ENCODE measurements at regions not wholly inside any gene's neighbourhood (a gene's known extent, or its start where the extent isn't known, plus 50 kb on each side); places are given as distances from the start of the nearest gene placed in this dataset.

DNA sequence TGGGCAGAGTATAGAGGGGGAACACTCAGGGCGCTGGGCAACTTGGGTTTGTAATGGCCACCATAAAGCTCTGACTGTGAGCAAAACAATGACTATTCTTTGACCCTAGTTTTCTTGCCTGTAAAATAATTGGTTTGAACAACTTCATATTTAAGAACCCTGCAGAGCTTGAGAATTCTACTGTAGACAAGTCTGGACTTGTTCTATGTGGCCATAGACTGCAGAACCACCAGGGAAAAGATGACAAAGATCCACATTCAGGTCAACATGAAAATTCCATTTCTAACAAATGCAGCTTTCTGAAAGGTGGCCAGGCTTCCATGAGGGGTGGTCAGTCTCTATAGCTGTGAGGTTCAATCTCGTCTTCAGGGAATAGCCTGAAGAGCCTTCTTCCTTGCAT lies 239.4 kb upstream of the LRRN1 start:
- no peak for DNase-seq

DNA sequence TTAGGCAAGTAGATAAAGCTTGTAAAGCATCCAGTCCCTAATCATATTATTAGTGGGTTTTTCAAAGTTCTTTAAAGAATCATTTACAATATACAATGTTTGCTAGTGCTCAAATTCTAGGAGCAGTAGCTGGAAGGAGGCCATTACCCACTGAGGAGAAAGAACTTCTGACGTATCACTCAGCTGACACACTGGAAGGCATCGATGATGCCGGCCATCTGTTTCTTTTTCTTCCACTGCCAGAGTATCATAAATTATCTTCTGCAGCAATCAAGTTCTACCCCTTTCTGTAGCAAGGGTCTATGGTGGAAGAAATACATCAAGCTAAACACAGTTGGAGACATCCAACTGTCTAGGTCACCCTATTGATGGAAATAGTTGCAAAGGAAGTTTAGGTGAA lies 243.2 kb upstream of the LRRN1 start:
- DNase-seq, result no peak

DNA sequence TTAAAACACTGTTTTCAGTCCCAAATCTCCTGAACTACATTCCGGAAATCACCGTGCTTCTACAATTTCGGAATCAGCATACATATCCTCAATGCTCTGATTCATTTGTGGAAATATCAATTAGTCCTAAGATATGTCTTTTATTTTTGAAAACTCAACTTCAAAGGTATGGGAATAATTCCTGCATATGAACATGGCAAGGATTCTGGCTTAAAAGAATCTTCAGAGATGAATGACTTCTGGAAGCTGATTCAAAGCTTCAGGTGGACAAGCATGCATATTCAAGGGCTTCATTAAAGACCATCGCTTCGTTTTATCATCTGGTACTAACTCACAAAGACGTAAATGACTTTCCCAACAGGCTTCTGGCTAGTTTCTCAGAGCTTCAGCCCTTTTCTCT lies 246.0 kb upstream of the LRRN1 start:
- no peak for DNase-seq

DNA sequence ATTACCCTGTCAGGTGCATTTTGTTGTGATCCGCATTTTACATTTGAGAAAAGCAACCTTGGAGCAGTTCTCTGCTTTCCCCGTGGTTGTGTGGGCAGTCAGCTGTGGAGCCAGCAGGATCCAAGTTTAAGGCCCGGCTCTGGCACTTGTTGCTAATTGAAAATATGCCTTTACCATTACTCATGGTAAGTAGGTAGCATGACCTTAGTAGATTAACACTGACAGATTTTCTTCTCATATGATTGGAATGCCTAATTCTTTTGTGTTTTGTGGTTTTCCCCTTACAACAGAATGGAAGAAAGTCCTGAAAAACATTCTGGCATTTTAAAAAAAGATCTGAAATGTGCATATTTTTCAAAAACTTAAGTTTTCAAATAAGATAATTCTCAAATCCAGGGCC lies 246.5 kb upstream of the LRRN1 start:
- DNase-seq, result no peak

DNA sequence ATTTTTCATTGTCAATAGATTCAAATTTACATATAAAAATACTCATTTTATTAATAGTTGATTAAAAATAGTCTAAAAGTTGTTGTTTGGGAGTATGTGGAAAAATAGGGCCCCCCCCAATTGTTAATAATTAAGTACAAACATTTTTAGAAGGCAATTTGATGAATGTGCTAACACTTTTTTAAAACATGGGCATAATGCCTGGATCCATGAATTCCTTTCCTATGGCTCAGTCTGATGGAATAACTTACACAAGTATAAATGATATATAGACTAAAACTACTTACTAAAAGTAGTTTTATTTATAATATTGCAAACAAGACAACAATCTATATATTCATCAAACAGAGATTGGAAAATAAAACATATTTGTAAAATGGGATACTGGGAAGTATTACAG lies 247.2 kb upstream of the LRRN1 start:
- no peak for DNase-seq

DNA sequence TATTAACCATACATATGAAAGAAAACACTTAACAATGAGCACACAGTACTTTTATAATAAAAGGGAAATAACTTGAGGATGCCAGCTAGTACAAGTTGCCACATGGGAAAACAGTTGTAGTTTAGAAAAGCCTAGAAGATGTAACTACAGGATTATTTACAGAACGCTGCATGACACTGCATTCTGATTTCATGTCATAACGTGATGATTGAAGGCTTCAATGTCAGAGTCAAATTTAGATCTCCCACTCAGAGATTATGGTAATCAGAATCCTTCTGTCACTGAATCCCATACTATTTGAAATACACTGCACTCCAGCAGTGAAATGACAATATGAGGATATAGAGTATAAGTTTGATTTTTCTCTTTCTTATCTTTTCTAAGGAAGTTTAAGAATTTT lies 253.9 kb upstream of the LRRN1 start:
- DNase-seq, result no peak

DNA sequence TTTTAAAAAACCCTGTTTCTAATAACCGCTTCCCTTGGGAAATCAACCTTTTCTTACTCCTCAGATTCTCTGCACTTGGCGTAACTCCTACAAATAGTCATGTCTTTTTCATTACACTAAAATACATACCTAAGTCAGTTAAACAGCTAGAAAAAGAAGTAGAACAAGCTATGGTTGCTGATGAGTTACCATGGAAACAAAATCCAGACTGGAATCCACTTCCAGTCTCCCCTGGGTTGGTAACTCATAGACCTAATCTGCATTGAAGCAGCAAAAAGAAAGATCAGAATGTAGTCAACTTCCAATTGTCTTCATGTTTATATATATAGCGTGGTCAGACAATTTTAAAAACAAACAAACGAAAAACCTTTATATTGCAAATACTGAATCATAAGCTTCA lies 260.8 kb upstream of the LRRN1 start:
- DNase-seq, result no peak

DNA sequence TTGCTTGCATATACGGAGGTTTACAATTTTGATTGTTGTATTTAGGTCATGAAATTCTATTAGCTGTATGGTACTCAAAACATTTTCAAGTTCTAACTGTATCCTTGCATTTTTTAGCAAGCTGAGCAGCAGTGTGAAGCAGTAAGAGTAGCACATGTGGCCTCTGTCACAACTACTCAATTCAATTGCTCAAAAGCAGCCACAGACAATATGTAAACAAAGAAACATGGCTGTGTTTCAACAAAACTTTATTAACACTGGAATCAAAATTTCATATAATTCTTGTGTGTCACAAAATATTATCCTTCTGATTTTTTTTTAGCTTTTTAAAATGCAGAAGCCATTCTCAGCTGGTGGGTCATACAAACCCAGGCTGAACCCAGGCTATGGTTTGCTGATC lies 266.7 kb upstream of the LRRN1 start:
- no peak for DNase-seq

DNA sequence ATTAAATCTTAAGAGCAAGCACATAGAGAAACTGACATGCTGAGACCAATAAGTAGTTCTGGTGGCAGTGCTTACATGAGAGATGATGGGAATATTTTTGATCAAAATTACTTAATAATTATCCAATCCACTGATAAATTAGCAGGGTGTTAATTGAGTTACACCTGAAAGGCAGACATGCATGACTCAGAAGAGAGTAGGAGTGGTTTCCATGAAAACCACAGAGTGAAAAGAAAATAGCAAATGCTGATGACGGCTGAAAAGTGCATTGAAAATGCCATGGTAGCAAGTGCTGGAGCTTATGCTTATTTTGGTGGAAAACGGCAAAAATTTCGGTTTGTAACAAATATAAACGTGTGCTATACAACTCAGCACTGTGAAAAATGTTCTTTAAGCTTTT lies 267.8 kb upstream of the LRRN1 start:
- DNase-seq, result no peak

DNA sequence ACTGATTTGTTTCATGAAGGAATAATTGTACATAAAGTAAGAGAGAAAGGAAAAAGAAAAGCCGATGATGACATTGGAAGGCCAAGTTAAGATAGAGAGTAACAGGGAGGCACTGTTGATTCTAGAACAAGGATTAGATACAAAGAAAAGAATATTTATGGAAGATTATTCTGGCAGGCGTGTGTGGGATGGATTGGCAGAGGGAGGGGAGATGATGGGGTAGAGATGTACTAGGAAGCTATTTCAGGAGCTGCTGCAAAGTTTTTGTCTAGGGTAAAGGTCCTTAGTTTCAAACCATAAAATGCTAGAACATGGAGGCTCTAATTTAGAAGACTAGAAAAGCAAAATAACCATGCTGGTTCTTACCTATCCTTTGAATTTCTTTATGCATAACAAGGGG lies 280.0 kb upstream of the LRRN1 start:
- no peak for DNase-seq

DNA sequence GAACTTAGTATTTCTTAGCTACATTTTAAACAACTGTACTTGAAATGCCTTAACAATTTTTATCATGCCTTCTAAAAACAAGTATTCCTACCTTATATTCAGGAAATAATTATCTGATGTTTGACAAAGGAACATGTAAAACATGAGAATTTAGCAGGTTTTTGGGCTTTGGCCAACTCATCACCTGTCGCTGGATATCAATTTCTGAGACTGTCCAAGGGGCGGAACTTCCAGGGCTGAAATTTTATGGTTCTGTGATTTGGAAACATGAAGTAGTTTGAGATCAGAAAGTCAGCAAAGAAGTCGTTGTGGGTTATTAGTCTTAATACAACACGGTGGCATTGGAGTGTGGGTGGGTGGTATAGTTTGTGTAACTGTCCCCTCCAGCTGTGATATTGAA lies 282.2 kb upstream of the LRRN1 start:
- DNase-seq, result no peak

DNA sequence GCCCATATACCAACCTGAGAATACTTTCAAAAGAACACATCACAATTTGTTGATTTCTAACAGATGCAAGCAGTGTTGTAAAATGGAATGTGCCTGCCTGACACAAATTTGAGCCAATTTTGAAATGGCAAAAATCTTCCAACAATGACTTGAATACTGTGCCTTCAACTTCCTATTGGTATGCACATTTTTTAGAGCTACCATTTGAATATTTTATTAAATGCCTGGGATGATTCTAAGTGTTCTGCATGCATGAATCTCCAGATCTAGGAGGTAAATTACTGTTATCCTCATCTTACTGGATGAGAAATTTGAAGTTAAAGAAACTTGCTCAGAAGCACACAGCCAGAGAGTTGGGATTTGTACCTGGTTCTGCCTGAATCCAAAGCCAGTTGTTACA lies 282.8 kb upstream of the LRRN1 start:
- DNase-seq, result no peak

DNA sequence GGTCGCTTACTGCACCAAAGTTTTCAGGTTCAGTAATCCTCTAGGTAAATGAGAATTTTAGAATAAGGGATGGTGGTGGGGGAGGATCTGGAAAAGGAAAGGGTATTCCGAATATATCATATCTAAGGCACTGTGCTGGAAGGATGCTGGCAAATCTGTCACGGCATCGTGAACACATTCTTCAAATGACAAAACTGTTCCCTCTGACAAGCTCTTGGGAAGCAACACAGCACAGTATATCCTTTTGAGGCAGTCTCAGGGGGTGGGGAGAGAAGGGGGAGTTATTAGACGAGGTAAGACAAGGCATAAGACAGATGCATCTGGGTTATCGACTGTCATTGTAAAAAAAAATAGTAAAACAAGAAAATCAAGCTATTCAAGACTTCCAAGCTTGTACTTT lies 289.6 kb upstream of the LRRN1 start:
- no peak for DNase-seq

DNA sequence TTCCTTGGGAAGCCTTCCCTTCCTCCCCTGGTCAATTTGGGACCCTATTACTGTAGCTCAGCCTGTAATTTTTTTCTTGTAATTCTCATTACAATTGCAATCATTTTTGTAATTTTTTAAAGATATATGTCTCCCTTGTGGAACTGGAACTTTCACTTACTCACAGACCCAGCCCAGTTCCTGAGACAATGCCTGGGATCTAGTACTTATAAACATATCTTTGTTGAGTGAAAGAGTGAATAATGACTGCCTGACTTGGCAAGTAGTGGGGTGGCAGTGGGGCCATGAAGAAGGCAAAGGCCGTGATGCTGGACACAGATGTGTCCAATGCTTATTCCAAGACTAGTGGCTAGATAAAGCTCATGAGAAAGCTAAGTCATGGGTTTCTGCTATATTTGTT lies 294.5 kb upstream of the LRRN1 start:
- no peak for DNase-seq

DNA sequence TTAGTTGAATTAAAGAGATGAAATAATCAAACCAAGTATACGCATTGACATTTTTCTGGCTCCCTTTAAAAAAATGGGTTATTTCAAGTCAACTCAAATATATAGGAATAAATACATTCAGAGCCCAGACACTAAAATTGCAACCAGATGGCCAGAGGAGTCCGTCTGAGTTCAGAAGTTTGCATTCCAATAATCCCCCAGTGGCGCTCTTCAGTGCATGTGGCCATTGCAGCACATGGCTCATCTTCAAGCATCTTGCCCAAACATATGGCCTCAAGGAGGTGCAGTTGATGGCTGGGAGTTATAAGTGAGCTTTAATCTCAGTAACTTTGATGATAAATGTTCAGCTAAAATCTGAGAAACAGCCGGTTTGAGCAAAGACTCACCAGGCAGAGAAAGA lies 295.8 kb upstream of the LRRN1 start:
- no peak for DNase-seq

DNA sequence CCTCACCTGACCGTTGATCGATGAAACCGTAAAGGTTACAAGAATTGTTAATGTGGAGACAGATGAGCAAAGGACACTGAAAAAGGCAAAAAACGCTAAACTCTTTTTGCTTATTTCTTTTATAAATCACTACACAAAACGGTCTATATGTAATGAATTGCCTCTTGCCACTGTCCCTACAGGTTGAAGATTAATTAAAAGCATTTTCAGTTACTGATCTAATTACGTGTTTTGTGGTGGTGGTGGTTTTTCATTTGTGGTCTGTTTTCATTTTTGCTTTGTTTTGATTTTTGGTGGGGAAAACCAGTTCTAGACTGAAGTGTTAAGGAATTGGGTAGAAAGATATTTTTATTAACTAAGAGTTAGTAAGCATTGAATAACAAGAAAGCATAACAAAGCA lies 299.2 kb upstream of the LRRN1 start:
- no peak for DNase-seq

DNA sequence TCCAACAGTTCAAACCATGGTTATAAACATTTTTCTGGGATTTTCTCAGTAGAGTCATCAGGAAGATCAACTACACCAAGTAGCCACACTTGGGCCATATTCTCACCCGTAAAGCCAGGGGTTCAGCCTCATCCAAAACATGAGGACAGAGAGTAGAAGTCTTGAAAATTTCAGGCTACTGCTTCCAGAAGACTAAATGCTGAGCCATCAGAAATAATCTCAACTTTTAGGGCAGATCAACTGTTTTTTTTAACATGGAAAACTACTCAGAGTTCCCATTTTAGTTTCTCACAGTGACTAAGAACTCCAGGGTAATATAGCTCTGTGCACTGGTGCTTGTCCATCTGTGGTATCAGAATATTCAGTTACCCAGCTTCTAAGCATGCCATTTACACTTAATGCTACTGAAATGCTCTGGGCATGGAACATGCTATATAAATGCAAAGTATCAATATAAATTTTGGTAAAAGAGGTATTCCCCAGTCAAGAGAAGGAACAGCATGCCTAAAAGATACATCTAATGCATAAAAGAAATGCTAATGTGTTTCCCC lies 300.1 kb upstream of the LRRN1 start:
- no peak for DNase-seq

DNA sequence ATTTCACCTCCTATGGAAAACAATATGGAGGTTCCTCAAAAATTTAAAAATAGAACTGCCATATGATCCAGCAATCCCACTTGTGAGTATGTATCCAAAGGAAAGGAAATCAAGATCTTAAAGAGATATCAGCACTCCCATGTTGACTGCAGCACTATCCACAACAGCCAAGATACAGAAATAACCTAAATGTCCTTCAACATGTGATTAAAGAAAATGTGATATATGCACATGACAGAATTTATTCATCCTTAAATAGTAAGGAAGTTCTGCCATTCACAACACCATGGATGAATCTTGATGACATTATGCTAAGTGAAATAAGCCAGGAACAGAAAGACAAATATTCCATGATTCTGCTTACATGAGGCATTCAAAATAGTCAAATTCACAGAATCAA lies 303.6 kb upstream of the LRRN1 start:
- no peak for DNase-seq

DNA sequence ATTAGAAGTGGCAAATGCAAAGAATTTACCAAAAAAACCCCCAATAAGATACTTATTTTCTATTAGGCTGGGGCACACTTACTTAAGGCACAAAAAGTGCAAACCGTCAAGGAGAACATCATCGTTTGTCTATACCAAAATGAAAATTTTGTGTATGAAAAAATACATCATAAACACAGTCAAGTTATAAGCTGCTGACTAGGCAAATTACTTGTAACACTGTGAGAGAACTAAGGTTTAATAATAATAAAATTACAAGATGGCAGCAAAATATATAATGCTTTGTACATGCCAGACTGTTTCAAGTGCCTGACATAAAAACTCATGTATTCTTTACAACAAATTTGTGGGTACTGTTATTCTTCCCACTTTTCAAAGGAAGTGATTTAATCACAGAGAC lies 297.2 kb upstream of the CRBN start:
- no peak for DNase-seq

DNA sequence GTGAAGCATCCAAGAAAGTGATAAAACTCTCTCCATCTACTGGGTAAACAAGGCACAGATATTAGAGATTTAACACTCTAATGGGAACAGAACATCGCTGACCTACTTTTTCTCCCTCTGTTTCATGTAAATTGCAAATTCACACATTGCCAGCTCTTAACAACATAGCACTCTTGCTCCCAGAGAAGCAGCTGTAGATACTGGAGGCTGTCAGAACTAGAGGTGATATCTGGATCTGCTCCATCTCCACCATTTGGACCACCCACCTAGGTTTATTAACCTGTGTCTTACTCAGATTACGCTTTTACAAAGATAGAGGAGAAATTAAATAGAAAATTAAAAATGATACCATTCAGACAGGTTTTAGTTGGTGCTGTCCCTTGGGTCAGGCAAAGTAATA lies 289.1 kb upstream of the CRBN start:
- DNase-seq, result no peak

DNA sequence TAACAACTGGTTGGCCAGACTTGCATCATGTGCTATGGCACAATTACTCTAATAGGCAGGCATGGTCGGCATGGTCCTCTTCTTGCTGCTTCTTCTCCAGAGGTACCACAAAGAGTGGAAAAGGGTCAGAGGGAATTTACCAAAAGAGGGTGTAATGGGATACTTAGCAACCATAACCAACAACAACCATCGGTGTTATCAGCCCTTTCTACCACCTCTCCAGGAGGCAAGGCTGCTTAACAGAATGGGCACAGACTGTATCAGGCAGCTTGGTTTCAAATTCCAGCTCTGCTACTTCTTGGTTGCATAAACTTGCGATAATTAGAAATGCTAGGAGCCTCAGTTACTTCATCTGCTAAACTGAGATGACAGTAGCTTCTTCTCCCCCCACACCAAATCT lies 284.6 kb upstream of the CRBN start:
- no peak for DNase-seq

DNA sequence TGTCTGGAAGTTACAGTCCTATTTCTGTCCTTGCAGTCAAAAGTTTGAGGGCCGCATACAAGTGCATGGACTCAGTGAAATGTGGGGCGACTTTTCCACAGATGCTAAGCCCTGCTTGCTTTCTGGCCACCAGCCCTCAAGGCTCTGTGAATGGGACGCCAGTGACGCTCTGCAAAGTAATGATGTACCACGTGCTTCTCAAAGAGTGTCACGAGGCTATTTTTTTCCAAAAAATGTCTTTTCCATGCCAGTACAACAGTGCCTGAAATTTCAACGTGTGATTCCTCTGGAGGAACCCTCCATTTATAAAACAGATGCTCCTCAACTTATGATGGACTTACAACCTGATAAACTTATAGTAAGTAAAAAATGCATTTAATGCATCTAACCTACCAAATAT lies 281.8 kb upstream of the CRBN start:
- no peak for DNase-seq

DNA sequence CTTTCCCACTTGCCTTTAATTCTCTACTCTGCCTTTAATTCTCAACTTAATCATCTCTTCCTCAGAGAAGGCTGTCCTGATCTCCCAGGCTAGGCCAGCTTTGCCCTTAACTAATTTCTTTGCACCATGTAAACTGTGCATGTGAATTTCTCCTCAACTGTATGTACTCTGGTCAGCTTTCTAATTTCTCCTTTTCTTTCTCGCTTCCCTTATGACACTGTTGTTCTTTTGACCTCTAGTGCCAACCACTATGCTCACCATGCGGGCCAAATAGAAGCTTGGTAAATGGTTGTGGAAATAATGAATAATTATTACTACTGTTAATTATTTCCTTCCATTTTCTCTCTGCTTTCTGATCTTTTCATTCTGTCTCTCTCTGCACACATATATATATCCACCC lies 269.0 kb upstream of the CRBN start:
- no peak for DNase-seq

DNA sequence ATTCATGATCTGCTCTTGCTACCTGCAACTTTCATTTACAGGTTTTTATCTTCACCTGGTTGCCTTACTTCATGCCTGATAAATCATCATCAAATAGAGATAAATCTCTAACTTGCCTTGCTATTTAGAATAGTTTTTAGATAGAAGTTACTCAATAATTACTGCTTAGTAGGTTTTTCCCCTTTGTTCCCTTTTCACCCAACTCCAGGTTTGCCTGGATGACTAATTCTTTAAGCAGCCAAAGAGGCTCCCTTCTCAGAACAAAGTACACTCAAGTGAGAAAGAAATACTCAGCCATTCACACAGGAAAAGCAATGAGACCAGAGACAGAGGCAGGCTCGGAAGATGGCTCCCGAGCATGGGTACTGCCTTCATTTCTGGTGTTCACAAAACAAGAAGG lies 268.1 kb upstream of the CRBN start:
- no peak for DNase-seq

DNA sequence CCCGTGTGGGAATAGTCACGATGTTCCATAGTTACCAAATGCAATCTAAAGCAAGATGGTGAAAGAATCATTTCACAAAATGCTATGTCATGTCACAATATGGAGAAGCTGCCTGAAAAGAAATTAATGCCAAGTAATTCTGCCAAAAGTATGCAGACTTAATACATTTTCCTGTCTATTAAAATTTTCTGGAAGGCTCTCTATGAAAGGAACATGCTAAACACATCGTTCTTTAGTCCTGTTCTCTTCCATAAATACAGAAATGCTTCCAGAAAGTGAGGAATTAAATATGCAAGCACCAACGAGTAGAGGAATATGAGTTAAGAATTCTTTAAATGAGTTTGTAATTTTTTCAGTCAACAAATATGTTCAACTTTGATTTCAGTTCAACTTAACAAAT lies 266.8 kb upstream of the CRBN start:
- DNase-seq, result no peak

DNA sequence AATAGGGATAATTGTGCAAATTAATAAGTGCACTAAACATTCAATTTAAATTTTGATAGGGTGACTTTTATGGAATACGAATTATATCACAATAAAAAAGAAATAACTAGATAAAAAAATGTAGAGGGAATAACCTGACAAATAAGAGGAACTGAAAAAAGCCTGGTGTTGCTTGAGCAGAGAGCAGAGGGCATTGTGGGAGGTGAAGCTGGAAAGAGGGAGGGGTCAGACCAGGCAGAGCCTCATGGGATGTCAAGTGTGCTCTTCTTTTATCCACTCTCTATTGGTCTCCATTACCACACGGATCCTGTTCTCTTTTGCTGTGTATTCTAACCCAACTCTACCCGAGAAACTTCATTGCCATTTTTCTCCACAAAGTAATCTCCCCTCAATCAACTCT lies 264.0 kb upstream of the CRBN start:
- no peak for DNase-seq
